ENCODE measurements at regions not wholly inside any gene's neighbourhood (a gene's known extent, or its start where the extent isn't known, plus 50 kb on each side); places are given as distances from the start of the nearest gene placed in this dataset.

DNA sequence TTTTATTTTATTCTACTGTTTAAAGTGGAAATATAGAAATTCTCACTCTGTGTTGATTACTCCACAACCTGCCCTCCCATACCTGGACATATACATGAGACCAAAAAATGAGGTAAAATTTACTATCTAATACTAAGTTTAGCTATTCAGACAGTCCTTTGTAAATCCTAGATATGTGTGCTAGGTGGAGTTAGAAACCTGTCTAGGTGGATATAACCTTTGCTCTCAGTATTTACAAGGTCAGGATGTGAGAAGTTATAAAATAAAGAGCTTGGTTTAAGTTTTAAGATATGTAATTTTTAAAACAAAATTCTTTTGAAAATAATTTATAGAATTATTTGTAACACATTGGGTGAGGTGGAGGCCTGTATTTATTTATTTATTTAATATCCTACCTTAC, 221.5 kb downstream of the PCDH7 start:
- POLR2A ChIA-PET: no interaction called here
- TF ChIP-seq, protein P1, sequence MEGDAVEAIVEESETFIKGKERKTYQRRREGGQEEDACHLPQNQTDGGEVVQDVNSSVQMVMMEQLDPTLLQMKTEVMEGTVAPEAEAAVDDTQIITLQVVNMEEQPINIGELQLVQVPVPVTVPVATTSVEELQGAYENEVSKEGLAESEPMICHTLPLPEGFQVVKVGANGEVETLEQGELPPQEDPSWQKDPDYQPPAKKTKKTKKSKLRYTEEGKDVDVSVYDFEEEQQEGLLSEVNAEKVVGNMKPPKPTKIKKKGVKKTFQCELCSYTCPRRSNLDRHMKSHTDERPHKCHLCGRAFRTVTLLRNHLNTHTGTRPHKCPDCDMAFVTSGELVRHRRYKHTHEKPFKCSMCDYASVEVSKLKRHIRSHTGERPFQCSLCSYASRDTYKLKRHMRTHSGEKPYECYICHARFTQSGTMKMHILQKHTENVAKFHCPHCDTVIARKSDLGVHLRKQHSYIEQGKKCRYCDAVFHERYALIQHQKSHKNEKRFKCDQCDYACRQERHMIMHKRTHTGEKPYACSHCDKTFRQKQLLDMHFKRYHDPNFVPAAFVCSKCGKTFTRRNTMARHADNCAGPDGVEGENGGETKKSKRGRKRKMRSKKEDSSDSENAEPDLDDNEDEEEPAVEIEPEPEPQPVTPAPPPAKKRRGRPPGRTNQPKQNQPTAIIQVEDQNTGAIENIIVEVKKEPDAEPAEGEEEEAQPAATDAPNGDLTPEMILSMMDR (IDR thresholded peaks at IDR 0.05; ENCODE audit: insufficient read depth, low read length, missing control alignments): no peak
- H3K4me3 ChIP-seq (ENCODE audit: low read depth, low read length): no peak overlapping the region
- CTCF ChIA-PET: no interaction called here
- DNase-seq (ENCODE audit: low read depth, low spot score): no peak

GRCh38 chr4:30943356-30943755, 223.2 kb downstream of the PCDH7 start:
- TF ChIP-seq, protein P1 (IDR thresholded peaks at IDR 0.05; ENCODE audit: insufficient read depth, low read length, missing control alignments): no peak
- no peak overlapping the region for H3K4me3 ChIP-seq (ENCODE audit: low read depth, low read length)
- ChIA-PET CTCF (no interaction called here), POLR2A (no interaction called here)
- DNase-seq (ENCODE audit: low read depth, low spot score): no peak

GRCh38 chr4:30945586-30945985, 225.4 kb downstream of the PCDH7 start:
- POLR2A ChIA-PET: no interaction called here
- TF ChIP-seq, protein P1 (IDR thresholded peaks at IDR 0.05; ENCODE audit: insufficient read depth, low read length, missing control alignments): no peak
- no peak overlapping the region for H3K4me3 ChIP-seq (ENCODE audit: low read depth, low read length)
- DNase-seq (ENCODE audit: low read depth, low spot score): no peak
- CTCF ChIA-PET: no interaction called here

- ChIA-PET CTCF (no interaction called here), POLR2A (no interaction called here)
- no peak overlapping the region for H3K4me3 ChIP-seq (ENCODE audit: low read depth, low read length)
- DNase-seq (ENCODE audit: low read depth, low spot score): no peak
- TF ChIP-seq, protein P1 (IDR thresholded peaks at IDR 0.05; ENCODE audit: insufficient read depth, low read length, missing control alignments): no peak
Measured at GRCh38 chr4:30946288-30946687, 226.1 kb downstream of the PCDH7 start.

GRCh38 chr4:30948653-30949052, 228.5 kb downstream of the PCDH7 start:
- no peak for DNase-seq (ENCODE audit: low read depth, low spot score)
- ChIA-PET POLR2A (no interaction called here), CTCF (no interaction called here)
- H3K4me3 ChIP-seq (ENCODE audit: low read depth, low read length): no peak overlapping the region
- TF ChIP-seq, protein P1 (IDR thresholded peaks at IDR 0.05; ENCODE audit: insufficient read depth, low read length, missing control alignments): no peak

DNA sequence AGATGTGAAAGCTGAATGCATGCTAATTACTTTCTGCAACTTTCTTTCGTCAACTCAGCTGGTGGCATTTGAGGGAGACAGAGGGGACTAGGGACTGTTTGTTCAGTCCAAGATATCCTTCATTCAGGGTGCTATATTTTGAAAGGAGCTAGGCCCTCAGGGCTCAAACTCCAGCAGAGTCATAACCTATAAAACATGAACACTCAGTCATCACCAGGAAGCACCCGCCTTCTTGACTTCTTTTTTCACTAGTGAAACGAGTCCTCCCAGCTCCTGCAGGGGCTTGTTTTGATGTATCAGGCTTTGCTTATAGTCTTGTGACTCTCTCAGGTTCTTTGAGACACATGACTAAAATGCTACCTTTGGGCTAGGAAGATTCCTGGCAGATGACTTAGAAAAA, 230.6 kb downstream of the PCDH7 start:
- POLR2A ChIA-PET: no interaction called here
- no peak overlapping the region for H3K4me3 ChIP-seq (ENCODE audit: low read depth, low read length)
- TF ChIP-seq, protein P1 (IDR thresholded peaks at IDR 0.05; ENCODE audit: insufficient read depth, low read length, missing control alignments): no peak
- CTCF ChIA-PET: no interaction called here
- DNase-seq (ENCODE audit: low read depth, low spot score): no peak
